GM12878 (cell line): ENCODE measurements at regions not wholly inside any gene's neighbourhood (a gene's known extent, or its start where the extent isn't known, plus 50 kb on each side); places are given as distances from the start of the nearest gene placed in this dataset.
"Not testable (repeated sequence)": the region's sequence is repeated elsewhere in the genome, so short reads cannot be mapped to it uniquely, and the experiment has no call there.

Source experiments
- ATAC-seq: fragments of 200-7000 bp; cut with Tn5 transposase; 3 replicates; pipeline ENCODE4 v1.9.1; 2020; ENCODE audit warnings: mild to moderate bottlenecking, moderate library complexity
- BruUV-seq: library from RNA; stranded (reverse); fragments of 400-500 nt; replicated peaks from 2 replicates; lab custom pipeline; 2021; lab: Mats Ljungman, UMichigan
- CTCF ChIA-PET: fragments of 300-600 bp; sonication (Branson Sonifier 250); formaldehyde crosslinking; extraction: SDS; loops from one replicate; lab custom pipeline; 2021; ENCODE audit warnings: inconsistent platforms; lab: Yijun Ruan, JAX
- POLR2A ChIA-PET: fragments of 350-600 bp; formaldehyde crosslinking; extraction: SDS; loops from one replicate; lab custom pipeline; 2021; ENCODE audit warnings: inconsistent platforms; lab: Charles Lee
- RAD21 ChIA-PET: fragments of 300-600 bp; sonication (Branson Sonifier 250); formaldehyde crosslinking; loops from one replicate; lab custom pipeline; 2023; ENCODE audit warnings: antibody characterized with exemption; ENCODE audit not compliant: unreplicated experiment; lab: Charles Lee
- SMC1A ChIA-PET: fragments of 300-600 bp; sonication (Branson Sonifier 250); formaldehyde crosslinking; loops from one replicate; lab custom pipeline; 2023; ENCODE audit not compliant: unreplicated experiment, uncharacterized antibody; lab: Charles Lee
- DNase-seq: peaks from one replicate; pipeline ENCODE4 v3.0.0-alpha.2; 2011; ENCODE audit warnings: low read depth, low spot score
- FAIRE-seq: peaks from 3 replicates; lab custom pipeline; 2011; peaks lifted over from hg19 to GRCh38; lab: Jason Lieb, UNC
- H2AFZ ChIP-seq: 2 replicates; pipeline ENCODE4 v1.6.0; 2011; ENCODE audit warnings: low read depth, low read length, control low read depth; ENCODE audit not compliant: control insufficient read depth
- H3K27ac ChIP-seq: 2 replicates; pipeline ENCODE4 v1.5.1; 2011; ENCODE audit warnings: control low read depth; ENCODE audit not compliant: control insufficient read depth, insufficient read depth
- H3K27me3 ChIP-seq, 2 experiments: replicated peaks in 1 of 2; 2 replicates each; pipeline versions ENCODE4 v1.6.0 to v1.6.1; 2011; ENCODE audit warnings: low read length in 1 of 2; ENCODE audit not compliant: control insufficient read depth in 2 of 2, insufficient read depth in 2 of 2
- H3K36me3 ChIP-seq, 2 experiments: 2 replicates each; pipeline ENCODE4 v1.5.1; 2011; ENCODE audit warnings: low read length in 1 of 2; ENCODE audit not compliant: control insufficient read depth in 2 of 2, insufficient read depth in 2 of 2
- H3K4me1 ChIP-seq: 2 replicates; pipeline ENCODE4 v1.6.1; 2011; ENCODE audit warnings: mild to moderate bottlenecking, low read length, moderate library complexity, mixed read lengths; ENCODE audit not compliant: control insufficient read depth, insufficient read depth
- H3K4me2 ChIP-seq: 2 replicates; pipeline ENCODE4 v1.6.0; 2011; ENCODE audit warnings: control low read depth; ENCODE audit not compliant: control insufficient read depth, insufficient read depth
- H3K4me3 ChIP-seq: fragments of 200-600 bp; sonication (generic); 2 replicates; pipeline ENCODE4 v1.5.1; 2016
- H3K79me2 ChIP-seq: 2 replicates; pipeline ENCODE4 v1.6.0; 2011; ENCODE audit warnings: low read length; ENCODE audit not compliant: control insufficient read depth, insufficient read depth
- H3K9ac ChIP-seq: 2 replicates; pipeline ENCODE4 v1.8.0; 2011; ENCODE audit warnings: low read length, control low read depth, mixed read lengths; ENCODE audit not compliant: control insufficient read depth, insufficient read depth
- H3K9me3 ChIP-seq: replicated peaks from 3 replicates; pipeline ENCODE4 v1.5.1; 2011; ENCODE audit warnings: mild to moderate bottlenecking, low read length; ENCODE audit not compliant: control insufficient read depth, insufficient read depth
- H4K20me1 ChIP-seq: 2 replicates; pipeline ENCODE4 v1.6.0; 2011; ENCODE audit not compliant: control insufficient read depth, insufficient read depth
- JUNB ChIP-seq: IDR thresholded peaks from 2 replicates; pipeline ENCODE4 v1.6.1; 2016; ENCODE audit warnings: antibody characterized with exemption, mild to moderate bottlenecking
- WGBS: methylation state at CpG from one replicate; pipeline ENCODE4 v1.1.6; 2016; ENCODE audit warnings: low lambda C conversion rate; ENCODE audit not compliant: insufficient replicate concordance, insufficient coverage; ENCODE audit errors: missing lambda C conversion rate; 5-methylcytosine and 5-hydroxymethylcytosine counted together
- in situ Hi-C: fragments of 300-500 bp; cut with MboI; formaldehyde crosslinking; loops from 9 replicates; pipeline ENCODE4 v1.14.3; 2018; ENCODE audit warnings: mixed read lengths
- intact Hi-C: fragments of 100-400 bp; cut with micrococcal nuclease; formaldehyde crosslinking; loops from one replicate; pipeline ENCODE4 v1.14.2; 2022; ENCODE audit not compliant: unreplicated experiment

DNA sequence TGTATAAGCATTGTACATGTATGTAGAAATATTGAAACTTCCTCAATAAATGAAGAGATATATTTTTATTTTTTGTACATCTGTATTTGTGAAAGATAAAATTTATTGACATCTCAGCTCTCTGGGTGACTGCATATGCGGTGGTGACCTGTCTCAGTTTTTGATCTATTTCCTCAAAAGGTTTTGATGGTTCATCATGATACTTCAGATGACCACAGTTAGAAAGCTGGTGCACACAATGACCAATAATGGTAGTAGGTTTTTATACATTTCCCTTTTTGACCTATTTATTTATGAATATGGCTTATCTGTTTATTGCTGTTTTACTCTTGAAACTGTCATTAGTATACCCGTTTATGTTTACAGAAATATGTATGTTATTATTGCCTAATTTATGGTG lies 549.6 kb upstream of the CHD1 start:
- FAIRE-seq, BruUV-seq, H4K20me1 ChIP-seq, H3K4me3 ChIP-seq, H3K4me1 ChIP-seq, H3K79me2 ChIP-seq, H2AFZ ChIP-seq, H3K4me2 ChIP-seq, H3K9ac ChIP-seq, H3K36me3 ChIP-seq, POLR2A ChIA-PET, intact Hi-C loops, H3K9me3 ChIP-seq, CTCF ChIA-PET, DNase-seq, RAD21 ChIA-PET, in situ Hi-C loops, ATAC-seq, SMC1A ChIA-PET, H3K27me3 ChIP-seq, H3K27ac ChIP-seq: not testable (repeated sequence)
- TF ChIP-seq JUNB: peak; percentile 17; the same call in 1 of the 2 replicates
- 0% methylated on average over 2 of the region's 2 CpGs for WGBS

DNA sequence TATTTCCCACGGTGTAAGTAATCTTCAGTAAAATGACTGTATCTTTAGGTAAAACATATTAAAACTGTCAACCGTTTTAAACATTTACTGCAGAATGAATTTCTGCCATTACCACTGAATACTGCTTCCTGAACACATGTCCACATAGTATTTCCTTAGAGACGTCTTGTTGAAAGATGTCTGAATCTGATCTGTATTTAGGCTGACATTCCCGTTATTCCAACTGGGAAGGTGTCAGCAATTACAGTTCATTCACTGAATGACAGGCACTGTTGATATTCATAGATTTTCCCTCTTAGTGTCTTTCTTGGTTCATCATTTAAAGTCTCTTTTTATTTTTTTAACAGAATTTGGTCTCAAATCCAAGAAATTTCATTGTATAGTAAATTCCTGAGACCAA lies 544.5 kb upstream of the CHD1 start:
- not testable (repeated sequence) for BruUV-seq
- WGBS: 4% methylated on average over 4 of the region's 4 CpGs

DNA sequence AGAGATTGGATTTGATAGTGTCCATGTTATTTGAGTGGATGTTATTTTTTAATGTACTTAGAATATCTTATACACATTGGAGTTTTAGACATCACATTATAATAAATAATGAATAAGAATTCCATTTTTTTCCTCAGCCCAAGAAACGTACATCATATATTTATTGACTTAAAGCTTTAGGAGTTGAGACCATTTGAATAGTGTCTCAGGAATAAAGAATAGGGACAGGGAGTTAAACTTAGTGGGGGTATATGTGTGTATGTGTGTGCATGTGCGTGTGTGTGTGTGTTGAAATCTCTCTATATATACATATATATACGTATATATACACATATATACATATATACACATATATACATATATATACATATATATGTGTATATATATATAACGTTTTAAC lies 542.9 kb upstream of the CHD1 start:
- 4% methylated on average over 4 of the region's 4 CpGs for WGBS
- RAD21 ChIA-PET, H3K4me2 ChIP-seq, intact Hi-C loops, in situ Hi-C loops, H3K9me3 ChIP-seq, H2AFZ ChIP-seq, H3K4me3 ChIP-seq, H3K36me3 ChIP-seq, H3K4me1 ChIP-seq, POLR2A ChIA-PET, ATAC-seq, H3K9ac ChIP-seq, SMC1A ChIA-PET, H3K79me2 ChIP-seq, H4K20me1 ChIP-seq, FAIRE-seq, H3K27me3 ChIP-seq, BruUV-seq, DNase-seq, H3K27ac ChIP-seq, CTCF ChIA-PET: not testable (repeated sequence)

More for the DNA sequence above, 544.5 kb upstream of the CHD1 start:
- H3K36me3 ChIP-seq, POLR2A ChIA-PET, H3K27me3 ChIP-seq, H3K4me2 ChIP-seq, FAIRE-seq, CTCF ChIA-PET, SMC1A ChIA-PET, in situ Hi-C loops, H3K79me2 ChIP-seq, H3K4me1 ChIP-seq, H2AFZ ChIP-seq, H4K20me1 ChIP-seq, H3K9ac ChIP-seq, intact Hi-C loops, H3K9me3 ChIP-seq, RAD21 ChIA-PET, DNase-seq, H3K4me3 ChIP-seq, ATAC-seq, H3K27ac ChIP-seq: not testable (repeated sequence)

DNA sequence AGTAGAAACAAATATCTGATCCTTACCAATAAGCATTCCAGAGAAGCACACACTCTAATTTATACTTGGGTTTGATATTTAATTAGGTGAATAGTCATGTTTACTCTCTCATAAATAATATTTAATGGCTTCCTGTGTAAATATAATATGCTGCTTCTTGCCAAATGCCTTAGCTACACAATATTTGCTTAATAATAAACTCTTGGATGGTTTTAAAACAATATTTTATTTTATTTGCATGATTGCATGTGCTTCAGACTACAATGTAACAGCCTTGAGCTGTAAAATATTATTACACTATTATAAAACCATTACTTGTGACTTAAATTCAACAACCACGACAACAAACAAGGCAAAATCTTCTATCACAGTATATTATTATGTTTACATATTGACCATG lies 542.4 kb upstream of the CHD1 start:
- H3K9ac ChIP-seq, RAD21 ChIA-PET, H4K20me1 ChIP-seq, H3K4me3 ChIP-seq, FAIRE-seq, H3K79me2 ChIP-seq, H3K9me3 ChIP-seq, in situ Hi-C loops, BruUV-seq, DNase-seq, H3K36me3 ChIP-seq, CTCF ChIA-PET, intact Hi-C loops, H2AFZ ChIP-seq, ATAC-seq, H3K27me3 ChIP-seq, H3K27ac ChIP-seq, POLR2A ChIA-PET, H3K4me1 ChIP-seq, H3K4me2 ChIP-seq, SMC1A ChIA-PET: not testable (repeated sequence)
- WGBS: 33% methylated on average over 1 of the region's 1 CpG
